GM06990 (cell line): ENCODE measurements at regions not wholly inside any gene's neighbourhood (a gene's known extent, or its start where the extent isn't known, plus 50 kb on each side); places are given as distances from the start of the nearest gene placed in this dataset.

Experiments used
- DNase-seq: peaks from one replicate; pipeline ENCODE4 v3.0.0-alpha.2; 2011; ENCODE audit not compliant: insufficient read length; ENCODE audit errors: extremely low read depth
- H3K27me3 ChIP-seq: replicated peaks from 2 replicates; pipeline ENCODE4 v1.6.0; 2011; ENCODE audit warnings: low read length; ENCODE audit not compliant: control insufficient read depth, insufficient read depth
- H3K36me3 ChIP-seq: 2 replicates; pipeline ENCODE4 v1.5.1; 2011; ENCODE audit warnings: low read length; ENCODE audit not compliant: control insufficient read depth, insufficient read depth
- H3K4me3 ChIP-seq: replicated peaks from 2 replicates; pipeline ENCODE4 v1.5.1; 2011; ENCODE audit warnings: low read depth, mild to moderate bottlenecking, control low read depth, low read length
- TF ChIP-seq, protein P1 (sequence below): IDR thresholded peaks from 2 replicates; pipeline ENCODE4 v1.5.1; 2011; ENCODE audit warnings: low read length, control low read depth, mild to moderate bottlenecking, inconsistent platforms; ENCODE audit not compliant: insufficient read depth, poor library complexity, severe bottlenecking

DNA sequence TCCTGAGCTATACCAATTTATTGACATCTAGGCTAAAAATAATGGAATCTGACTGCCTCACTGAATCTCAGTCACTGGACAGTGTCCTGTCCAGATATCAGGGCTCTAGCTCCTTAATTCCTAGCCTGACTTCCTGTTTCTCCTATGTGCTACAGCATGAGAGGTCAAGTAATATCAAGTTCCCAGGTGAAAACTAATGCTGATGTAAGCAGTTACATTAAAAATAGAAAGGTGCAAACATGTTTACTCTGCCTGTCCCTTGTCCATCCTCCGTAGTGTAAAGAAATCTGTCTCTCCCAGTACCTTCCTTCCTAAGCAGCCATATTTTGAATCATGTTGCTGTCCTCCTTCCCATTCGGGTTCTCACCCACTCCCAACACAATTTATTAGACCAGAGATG is 145.9 kb upstream of the GHR start:
- TF ChIP-seq, protein P1, sequence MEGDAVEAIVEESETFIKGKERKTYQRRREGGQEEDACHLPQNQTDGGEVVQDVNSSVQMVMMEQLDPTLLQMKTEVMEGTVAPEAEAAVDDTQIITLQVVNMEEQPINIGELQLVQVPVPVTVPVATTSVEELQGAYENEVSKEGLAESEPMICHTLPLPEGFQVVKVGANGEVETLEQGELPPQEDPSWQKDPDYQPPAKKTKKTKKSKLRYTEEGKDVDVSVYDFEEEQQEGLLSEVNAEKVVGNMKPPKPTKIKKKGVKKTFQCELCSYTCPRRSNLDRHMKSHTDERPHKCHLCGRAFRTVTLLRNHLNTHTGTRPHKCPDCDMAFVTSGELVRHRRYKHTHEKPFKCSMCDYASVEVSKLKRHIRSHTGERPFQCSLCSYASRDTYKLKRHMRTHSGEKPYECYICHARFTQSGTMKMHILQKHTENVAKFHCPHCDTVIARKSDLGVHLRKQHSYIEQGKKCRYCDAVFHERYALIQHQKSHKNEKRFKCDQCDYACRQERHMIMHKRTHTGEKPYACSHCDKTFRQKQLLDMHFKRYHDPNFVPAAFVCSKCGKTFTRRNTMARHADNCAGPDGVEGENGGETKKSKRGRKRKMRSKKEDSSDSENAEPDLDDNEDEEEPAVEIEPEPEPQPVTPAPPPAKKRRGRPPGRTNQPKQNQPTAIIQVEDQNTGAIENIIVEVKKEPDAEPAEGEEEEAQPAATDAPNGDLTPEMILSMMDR, result no peak

GRCh38 chr5:42284584-42284983 is 138.7 kb upstream of the GHR start:
- TF ChIP-seq, protein P1, result no peak
- H3K36me3 ChIP-seq, result no peaks in the 10 kb centered on the region
- H3K4me3 ChIP-seq, result no peak overlapping the region
- H3K27me3 ChIP-seq, result no peaks in the 10 kb centered on the region; the same call in 1 of the 2 replicates
- no peak for DNase-seq

More for the DNA sequence above, 145.9 kb upstream of the GHR start:
- Histone ChIP-seq H3K4me3 (no peak overlapping the region), H3K27me3 (no peaks in the 10 kb centered on the region), H3K36me3 (no peaks in the 10 kb centered on the region)
- no peak for DNase-seq

- Histone ChIP-seq H3K36me3 (no peaks in the 10 kb centered on the region), H3K4me3 (no peak overlapping the region), H3K27me3 (no peaks in the 10 kb centered on the region; the same call in 1 of the 2 replicates)
- no peak for DNase-seq
- TF ChIP-seq, protein P1, result no peak
Measured at GRCh38 chr5:42285230-42285629, 138.0 kb upstream of the GHR start.

GRCh38 chr5:42300496-42300895 is 122.7 kb upstream of the GHR start:
- H3K36me3 ChIP-seq, result no peaks in the 10 kb centered on the region
- no peak for DNase-seq
- H3K4me3 ChIP-seq, result no peak overlapping the region
- TF ChIP-seq, protein P1, result no peak
- H3K27me3 ChIP-seq, result no peaks in the 10 kb centered on the region

GRCh38 chr5:42301349-42301748 is 121.9 kb upstream of the GHR start:
- Histone ChIP-seq H3K27me3 (no peaks in the 10 kb centered on the region), H3K4me3 (no peak overlapping the region), H3K36me3 (no peaks in the 10 kb centered on the region)
- DNase-seq, result no peak
- TF ChIP-seq, protein P1, result no peak

DNA sequence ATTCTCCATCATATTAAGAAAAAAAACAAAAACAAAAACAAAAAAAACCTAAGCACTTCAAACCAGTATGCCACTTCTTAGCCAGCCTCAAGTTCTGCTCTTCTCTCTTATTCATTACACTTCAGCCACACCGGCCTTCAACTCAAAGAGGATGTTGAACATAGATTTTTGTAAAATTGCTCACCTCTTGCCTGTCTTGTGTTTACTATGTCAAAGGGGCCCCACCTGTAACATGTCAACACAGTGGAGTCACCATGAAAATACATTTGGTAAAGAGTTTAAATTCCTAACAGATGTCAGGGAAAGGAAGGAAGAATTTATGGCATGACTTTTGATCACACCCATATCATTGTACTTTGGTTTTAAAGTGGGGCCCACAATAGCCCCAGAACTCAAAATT is 121.1 kb upstream of the GHR start:
- H3K36me3 ChIP-seq, result no peaks in the 10 kb centered on the region
- DNase-seq, result no peak
- no peak overlapping the region for H3K4me3 ChIP-seq
- TF ChIP-seq, protein P1, result no peak
- no peaks in the 10 kb centered on the region for H3K27me3 ChIP-seq
